K562 (cell line): ENCODE measurements at regions not wholly inside any gene's neighbourhood (a gene's known extent, or its start where the extent isn't known, plus 50 kb on each side); places are given as distances from the start of the nearest gene placed in this dataset.

ENCODE experiments used
- AFF1 ChIP-seq, 2 experiments: fragments of 450-650 bp; IDR thresholded peaks; 2 replicates each; pipeline ENCODE4 v1.6.1; 2018; ENCODE audit warnings: mild to moderate bottlenecking in 2 of 2, low read depth in 1 of 2; ENCODE audit not compliant: partially characterized antibody in 2 of 2
- CREB5 ChIP-seq: fragments of 250-450 bp; sonication (Bioruptor Pico); IDR thresholded peaks from 2 replicates; pipeline ENCODE4 v1.5.0; 2020; ENCODE audit warnings: mild to moderate bottlenecking
- GTF2E2 ChIP-seq: fragments of 200-800 bp; sonication (Bioruptor generic); IDR thresholded peaks from 2 replicates; pipeline ENCODE4 v1.6.1; 2016; ENCODE audit warnings: missing genetic modification characterization, missing compliant biosample characterization
- IRF2 ChIP-seq: sonication (generic); formaldehyde crosslinking; IDR thresholded peaks from 2 replicates; pipeline ENCODE4 v1.8.1; 2022; ENCODE audit warnings: mild to moderate bottlenecking, missing genetic modification reagents
- MYC ChIP-seq, 2 experiments: fragments of 250-450 bp in 1 of 2; sonication (Bioruptor Pico) in 1 of 2; IDR thresholded peaks; 2 replicates each; pipeline versions ENCODE4 v1.5.1 to v1.6.1; 2012 to 2021; ENCODE audit warnings: low read depth in 2 of 2, borderline replicate concordance in 1 of 2, improper control_type of control experiment in 1 of 2, low read length in 1 of 2, mild to moderate bottlenecking in 1 of 2, moderate library complexity in 1 of 2
- NR2C2 ChIP-seq, 2 experiments: fragments of 200-800 bp in 1 of 2; sonication (Bioruptor generic) in 1 of 2; sonication (generic) in 1 of 2; formaldehyde crosslinking in 1 of 2; IDR thresholded peaks; 2 replicates each; pipeline versions ENCODE4 v1.6.1 to v1.8.0; 2016 to 2022; ENCODE audit warnings: mild to moderate bottlenecking in 1 of 2, missing compliant biosample characterization in 1 of 2, missing genetic modification characterization in 1 of 2, missing genetic modification reagents in 1 of 2
- SP1 ChIP-seq: sonication (generic); formaldehyde crosslinking; IDR thresholded peaks from 2 replicates; pipeline ENCODE4 v1.8.1; 2022; ENCODE audit warnings: mild to moderate bottlenecking, missing genetic modification reagents
- ZBTB2 ChIP-seq: fragments of 450-650 bp; IDR thresholded peaks from 2 replicates; pipeline ENCODE4 v1.6.1; 2016; ENCODE audit warnings: antibody characterized with exemption
- ZNF583 ChIP-seq: fragments of 250-450 bp; sonication (Bioruptor Pico); IDR thresholded peaks from 2 replicates; pipeline ENCODE4 v1.4.0; 2020
- ZNF655 ChIP-seq: fragments of 250-450 bp; sonication (Bioruptor Pico); IDR thresholded peaks from 2 replicates; pipeline ENCODE4 v1.5.0; 2021

- TF ChIP-seq ZBTB2 = no peak
- TF ChIP-seq GTF2E2 (tag) = peak; percentile 87; the same call in 1 of the 2 replicates
- TF ChIP-seq ZNF655 (CRISPR knock-in tag) = no peak
- TF ChIP-seq SP1 = no peak
- no peak for TF ChIP-seq MYC (IDR thresholded peaks at IDR 0.05; ENCODE audit: low read depth, low read length)
- peak; percentile 35; the same call in 1 of the 2 replicates for TF ChIP-seq MYC (CRISPR knock-in tag; IDR thresholded peaks at IDR 0.05; ENCODE audit: borderline replicate concordance, low read depth)
- no peak for TF ChIP-seq IRF2
- no peak for TF ChIP-seq AFF1 (IDR thresholded peaks at IDR 0.05; ENCODE audit: low read depth in 1 of 2, partially characterized antibody in 2 of 2)
- no peak for TF ChIP-seq NR2C2 (CRISPR knock-in tag; IDR thresholded peaks at IDR 0.05)
- TF ChIP-seq NR2C2 (tag; IDR thresholded peaks at IDR 0.05) = peak; percentile 63; the same call in 1 of the 2 replicates
- TF ChIP-seq ZNF583 = no peak
- 0 out of 2 replicates have a peak, but pooled peaks have one; percentile 8 for TF ChIP-seq CREB5 (CRISPR knock-in tag)
Observed at GRCh38 chr16:79864032-79864780, 263.7 kb upstream of the MAF start (continued).
